H7 (cell line): ENCODE measurements at regions not wholly inside any gene's neighbourhood (a gene's known extent, or its start where the extent isn't known, plus 50 kb on each side); places are given as distances from the start of the nearest gene placed in this dataset.

Source experiments
- DNase-seq: peaks from one replicate; pipeline ENCODE4 v3.0.0; 2012
- H3K27me3 ChIP-seq: 2 replicates; pipeline ENCODE4 v1.6.0; 2011; ENCODE audit warnings: mild to moderate bottlenecking, low read length; ENCODE audit not compliant: control insufficient read depth, insufficient read depth
- H3K36me3 ChIP-seq: replicated peaks from 2 replicates; pipeline ENCODE4 v1.5.1; 2011; ENCODE audit warnings: low read length; ENCODE audit not compliant: control insufficient read depth, insufficient read depth
- H3K4me3 ChIP-seq: 2 replicates; pipeline ENCODE4 v1.5.1; 2011; ENCODE audit warnings: low read depth, mild to moderate bottlenecking, control low read depth, low read length, moderate library complexity; ENCODE audit not compliant: insufficient read depth

GRCh38 chr6:99073223-99073622 is 125.5 kb upstream of the FBXL4 start:
- DNase-seq = no peak
- no peak overlapping the region for H3K4me3 ChIP-seq

DNA sequence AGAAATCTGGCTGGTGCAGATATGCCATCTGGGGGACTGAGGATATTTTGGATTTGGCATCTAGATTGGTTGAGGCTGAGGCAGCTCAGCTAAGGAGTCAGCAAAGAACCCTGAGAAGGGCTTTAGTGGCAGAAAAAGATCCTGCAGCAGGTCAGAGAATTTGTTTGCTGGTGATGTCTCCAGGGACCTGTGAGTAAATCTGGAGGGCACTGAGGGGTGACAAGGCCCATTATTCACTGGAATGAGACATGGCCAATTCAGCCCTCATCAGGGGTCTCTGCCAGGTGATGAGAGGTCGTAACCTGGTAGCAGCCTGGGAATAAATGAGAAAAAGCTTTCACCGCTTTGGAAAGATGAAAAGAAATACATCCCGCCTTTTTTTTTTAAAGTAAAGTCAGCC is 118.3 kb upstream of the FBXL4 start:
- H3K4me3 ChIP-seq = no peak overlapping the region
- H3K27me3 ChIP-seq = no peaks in the 10 kb centered on the region
- no peaks in the 10 kb centered on the region for H3K36me3 ChIP-seq
- DNase-seq = no peak

More at GRCh38 chr6:99073223-99073622, 125.5 kb upstream of the FBXL4 start:
- Histone ChIP-seq H3K36me3 (no peaks in the 10 kb centered on the region), H3K27me3 (no peaks in the 10 kb centered on the region)

GRCh38 chr6:99064834-99065233 is 117.1 kb upstream of the FBXL4 start:
- Histone ChIP-seq H3K36me3 (no peaks in the 10 kb centered on the region), H3K27me3 (no peaks in the 10 kb centered on the region), H3K4me3 (no peak overlapping the region)
- DNase-seq = no peak

DNA sequence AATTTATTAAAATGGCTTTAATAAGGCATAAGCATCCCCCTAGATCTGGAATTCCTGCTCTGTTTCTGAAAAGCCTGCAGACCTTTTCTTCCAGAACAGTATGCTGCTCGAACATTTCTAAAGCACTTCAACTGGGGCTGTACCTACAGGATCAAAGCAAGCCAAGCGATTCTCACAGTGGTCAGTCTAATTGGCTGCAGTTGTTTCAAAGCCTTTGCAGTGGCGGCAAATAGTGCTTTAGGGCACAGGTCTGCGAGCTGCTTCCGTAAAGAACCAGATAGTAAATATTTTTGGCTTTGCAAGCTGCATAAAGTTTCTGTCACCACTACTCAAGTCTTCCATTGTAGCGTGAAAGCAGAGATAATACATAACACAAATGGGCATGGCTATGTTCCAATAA is 88.9 kb upstream of the FBXL4 start:
- H3K36me3 ChIP-seq = no peaks in the 10 kb centered on the region
- H3K27me3 ChIP-seq = no peaks in the 10 kb centered on the region
- no peak for DNase-seq
- no peak overlapping the region for H3K4me3 ChIP-seq

DNA sequence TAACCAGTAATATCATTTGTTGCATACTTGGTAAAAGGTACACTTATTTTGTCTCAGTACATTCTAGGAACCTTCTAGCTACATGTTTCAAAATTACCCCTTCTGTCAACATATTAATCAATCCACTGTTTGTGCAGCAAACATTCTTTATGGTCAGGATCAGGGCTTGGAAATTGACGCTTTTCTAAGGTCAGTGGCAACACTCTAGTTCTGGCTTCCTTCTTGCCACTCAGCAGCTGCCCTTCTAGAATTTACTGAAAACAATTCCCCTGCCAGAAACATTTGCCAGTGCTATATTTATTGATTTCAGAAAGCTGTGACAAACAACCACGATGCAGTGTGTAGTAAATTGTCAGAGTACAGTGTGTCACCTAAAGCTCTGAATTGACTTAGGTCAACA is 84.7 kb upstream of the FBXL4 start:
- no peak for DNase-seq
- Histone ChIP-seq H3K36me3 (no peaks in the 10 kb centered on the region), H3K4me3 (no peak overlapping the region), H3K27me3 (no peaks in the 10 kb centered on the region)

GRCh38 chr6:99031957-99032356 is 84.2 kb upstream of the FBXL4 start:
- Histone ChIP-seq H3K36me3 (no peaks in the 10 kb centered on the region), H3K27me3 (no peaks in the 10 kb centered on the region), H3K4me3 (no peak overlapping the region)
- DNase-seq = no peak

DNA sequence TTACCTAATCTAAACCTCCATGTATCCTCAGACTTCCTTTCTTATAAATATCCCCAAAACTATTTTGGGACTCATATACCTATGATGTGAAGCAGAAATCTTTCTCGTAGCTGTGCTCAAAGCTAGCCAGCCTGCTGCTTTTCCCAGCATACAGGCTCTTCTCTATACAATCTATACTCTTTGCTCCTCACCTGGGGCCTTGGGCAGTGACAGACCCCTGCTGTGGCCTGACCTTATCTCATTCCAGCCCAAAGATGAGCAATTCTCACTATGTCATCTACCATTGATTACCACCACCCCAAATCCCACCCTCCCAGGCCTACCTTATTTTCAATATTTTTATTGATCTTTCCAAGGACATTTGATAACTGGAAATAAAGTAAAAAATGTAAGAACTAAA is 83.2 kb upstream of the FBXL4 start:
- no peaks in the 10 kb centered on the region for H3K36me3 ChIP-seq
- no peak overlapping the region for H3K4me3 ChIP-seq
- no peak for DNase-seq
- H3K27me3 ChIP-seq = no peaks in the 10 kb centered on the region

DNA sequence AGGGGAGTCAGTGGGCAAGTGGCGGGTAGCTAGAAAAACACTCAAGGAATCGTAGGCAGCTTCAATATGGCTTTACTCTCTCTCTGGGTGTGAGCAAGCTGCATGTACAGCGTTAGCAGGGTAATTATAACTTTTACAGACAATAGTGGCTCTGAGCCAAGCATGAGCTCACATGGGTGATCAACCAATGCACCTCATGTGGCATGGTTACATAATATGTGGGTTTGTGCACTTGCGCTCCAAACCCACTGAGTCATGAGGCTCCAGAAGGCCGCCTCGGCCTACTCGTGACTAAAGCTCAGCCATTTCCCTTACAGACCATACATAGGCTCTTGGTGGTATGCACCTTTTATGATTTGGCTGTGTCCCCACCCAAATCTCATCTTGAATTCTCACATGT is 78.4 kb upstream of the FBXL4 start:
- Histone ChIP-seq H3K27me3 (no peaks in the 10 kb centered on the region), H3K4me3 (no peak overlapping the region), H3K36me3 (no peaks in the 10 kb centered on the region)
- DNase-seq = no peak

- no peak for DNase-seq
These were observed 76.3 kb upstream of the FBXL4 start for GRCh38 chr6:99024089-99024488.

GRCh38 chr6:99022039-99022609 is 74.4 kb upstream of the FBXL4 start:
- no peaks in the 10 kb centered on the region for H3K36me3 ChIP-seq
- H3K4me3 ChIP-seq = no peak overlapping the region
- DNase-seq = no peak
- H3K27me3 ChIP-seq = no peaks in the 10 kb centered on the region

More at GRCh38 chr6:99024089-99024488, 76.3 kb upstream of the FBXL4 start:
- no peaks in the 10 kb centered on the region for H3K36me3 ChIP-seq
- no peaks in the 10 kb centered on the region for H3K27me3 ChIP-seq
- H3K4me3 ChIP-seq = no peak overlapping the region

DNA sequence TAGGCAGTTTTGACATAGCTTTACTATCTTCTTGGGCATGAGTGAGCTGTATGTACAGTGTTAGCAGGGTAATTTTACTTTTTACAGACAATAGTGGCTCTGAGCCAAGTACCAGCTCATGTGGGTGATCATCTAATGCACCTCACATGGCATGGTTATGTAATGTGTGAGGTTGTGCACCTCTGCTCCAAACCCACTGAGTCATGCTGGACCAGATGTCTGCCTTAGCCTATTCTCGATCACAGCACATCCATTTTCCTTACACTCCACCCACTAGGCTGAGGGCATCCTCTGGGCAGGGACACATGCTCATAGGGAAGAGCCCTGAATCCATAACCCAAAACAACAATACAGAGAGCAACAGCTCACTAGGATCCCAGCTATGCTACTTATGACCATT is 71.6 kb upstream of the FBXL4 start:
- no peak for DNase-seq

DNA sequence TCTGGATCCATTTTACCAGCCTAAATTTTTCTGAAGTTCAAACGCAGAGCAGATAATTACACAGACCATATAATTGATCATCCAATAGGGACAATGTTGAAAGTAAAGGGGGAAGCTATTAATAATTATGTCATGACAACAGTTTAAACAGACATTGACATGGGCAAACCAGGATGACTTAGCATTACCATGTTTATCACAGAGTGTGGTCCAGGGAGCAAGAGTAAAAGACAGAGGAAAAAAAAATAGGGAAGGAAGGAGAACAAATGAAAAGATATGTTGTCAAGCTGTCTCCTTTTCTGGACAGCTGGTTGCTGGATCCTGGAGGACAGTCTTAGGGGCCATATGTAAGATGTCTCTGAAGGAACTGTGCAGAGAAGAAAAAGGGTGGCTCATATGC is 69.4 kb upstream of the FBXL4 start:
- Histone ChIP-seq H3K27me3 (no peaks in the 10 kb centered on the region), H3K36me3 (no peaks in the 10 kb centered on the region), H3K4me3 (no peak overlapping the region)
- no peak for DNase-seq

More for the DNA sequence above, 71.6 kb upstream of the FBXL4 start:
- Histone ChIP-seq H3K4me3 (no peak overlapping the region), H3K27me3 (no peaks in the 10 kb centered on the region), H3K36me3 (no peaks in the 10 kb centered on the region)

GRCh38 chr6:99016355-99016754 is 68.6 kb upstream of the FBXL4 start:
- Histone ChIP-seq H3K36me3 (no peaks in the 10 kb centered on the region), H3K27me3 (no peaks in the 10 kb centered on the region), H3K4me3 (no peak overlapping the region)
- no peak for DNase-seq

DNA sequence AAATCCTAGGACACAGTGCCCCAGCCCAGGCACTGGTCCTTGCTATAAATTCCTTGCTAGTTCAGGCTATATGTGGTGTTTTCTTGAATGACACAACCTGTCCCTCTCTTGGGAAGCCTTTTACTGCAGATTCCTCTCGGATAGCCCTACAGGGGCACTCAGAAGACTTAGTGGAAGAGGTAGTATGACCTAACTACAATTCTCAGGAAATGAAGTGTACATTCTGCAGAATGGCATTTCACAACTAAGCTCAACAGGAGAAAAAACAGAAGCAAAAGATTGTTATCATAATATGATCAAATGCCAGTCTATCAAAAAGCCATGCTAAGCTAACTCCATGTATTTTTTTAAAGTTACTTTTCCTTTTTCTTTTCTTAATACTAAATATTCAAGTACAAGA is 66.3 kb upstream of the FBXL4 start:
- H3K4me3 ChIP-seq = no peak overlapping the region
- H3K36me3 ChIP-seq = no peaks in the 10 kb centered on the region
- no peaks in the 10 kb centered on the region for H3K27me3 ChIP-seq
- no peak for DNase-seq

DNA sequence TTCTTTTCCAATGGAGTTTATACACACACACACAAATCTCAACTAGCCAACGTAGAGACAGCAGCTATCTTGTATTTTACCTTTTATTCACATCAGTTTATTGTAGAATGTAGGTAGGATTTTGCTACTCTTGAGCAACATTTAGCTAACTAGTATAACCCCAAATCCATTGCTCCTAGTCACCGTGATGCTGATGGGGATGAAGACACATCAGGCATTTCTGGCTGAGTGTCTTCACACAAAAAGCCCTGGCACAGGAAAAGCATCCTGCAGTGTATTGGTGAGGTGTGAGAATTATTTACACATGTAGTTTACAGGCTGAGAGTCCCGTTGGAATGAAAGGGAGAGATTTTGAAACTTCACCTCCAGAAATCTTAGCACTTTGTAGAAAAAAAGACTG is 65.9 kb upstream of the FBXL4 start:
- Histone ChIP-seq H3K36me3 (no peaks in the 10 kb centered on the region), H3K27me3 (no peaks in the 10 kb centered on the region), H3K4me3 (no peak overlapping the region)
- no peak for DNase-seq

GRCh38 chr6:99013145-99013544 is 65.4 kb upstream of the FBXL4 start:
- no peak for DNase-seq
- no peak overlapping the region for H3K4me3 ChIP-seq
- no peaks in the 10 kb centered on the region for H3K36me3 ChIP-seq
- H3K27me3 ChIP-seq = no peaks in the 10 kb centered on the region
